Osteocyte (in vitro differentiated cells): ENCODE measurements at regions not wholly inside any gene's neighbourhood (a gene's known extent, or its start where the extent isn't known, plus 50 kb on each side); places are given as distances from the start of the nearest gene placed in this dataset.

Source experiments
- DNase-seq: peaks from one replicate; pipeline ENCODE4 v3.0.0; 2021; ENCODE audit warnings: mixed read lengths; ENCODE audit not compliant: unreplicated experiment; ENCODE audit errors: extremely low spot score
- H3K27ac Mint-ChIP-seq: one replicate; pipeline ENCODE4 v1.8.0; 2021; ENCODE audit warnings: mild to moderate bottlenecking, mixed read lengths; ENCODE audit not compliant: unreplicated experiment
- H3K27me3 Mint-ChIP-seq: one replicate; pipeline ENCODE4 v1.8.0; 2021; ENCODE audit warnings: mixed read lengths; ENCODE audit not compliant: unreplicated experiment
- H3K36me3 Mint-ChIP-seq: one replicate; pipeline ENCODE4 v1.8.0; 2021; ENCODE audit warnings: mixed read lengths; ENCODE audit not compliant: unreplicated experiment
- H3K4me1 Mint-ChIP-seq: one replicate; pipeline ENCODE4 v1.8.0; 2021; ENCODE audit warnings: mixed read lengths; ENCODE audit not compliant: unreplicated experiment
- H3K4me3 Mint-ChIP-seq: one replicate; pipeline ENCODE4 v1.8.0; 2021; ENCODE audit warnings: mild to moderate bottlenecking, moderate library complexity, mixed read lengths; ENCODE audit not compliant: unreplicated experiment
- H3K9me3 Mint-ChIP-seq: one replicate; pipeline ENCODE4 v1.8.0; 2021; ENCODE audit warnings: mixed read lengths; ENCODE audit not compliant: unreplicated experiment
- TF ChIP-seq, protein P1 (sequence below): fragments of 200-600 bp; sonication (generic); IDR thresholded peaks from 2 replicates; pipeline ENCODE4 v1.5.0; 2021; ENCODE audit warnings: antibody characterized with exemption, mild to moderate bottlenecking, moderate library complexity

DNA sequence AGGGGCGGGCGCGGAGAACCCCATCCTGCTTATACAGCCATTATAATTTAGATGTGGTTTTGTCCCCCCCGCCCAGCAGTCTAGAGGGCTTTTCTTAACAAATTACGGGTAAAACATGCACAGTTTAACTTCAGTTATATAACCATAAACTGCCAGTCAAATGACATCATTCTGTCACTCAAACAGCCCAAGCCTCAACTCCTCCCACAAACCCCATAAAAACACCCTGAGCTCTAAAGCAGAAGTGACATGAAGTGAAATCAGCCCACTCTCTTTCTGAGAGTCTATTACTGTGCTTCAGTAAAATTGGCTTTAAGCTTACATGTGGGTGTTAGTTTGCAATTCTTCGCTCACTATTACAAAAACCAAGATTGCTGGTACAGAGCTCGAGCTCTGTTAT lies 705.1 kb upstream of the GCFC2 start:
- Mint-ChIP-seq H3K4me1 (no peaks in the 10 kb centered on the region), H3K9me3 (no peaks in the 10 kb centered on the region), H3K27me3 (no peaks in the 10 kb centered on the region), H3K36me3 (no peaks in the 10 kb centered on the region), H3K4me3 (no peak overlapping the region), H3K27ac (no peak overlapping the region)
- TF ChIP-seq, protein P1, sequence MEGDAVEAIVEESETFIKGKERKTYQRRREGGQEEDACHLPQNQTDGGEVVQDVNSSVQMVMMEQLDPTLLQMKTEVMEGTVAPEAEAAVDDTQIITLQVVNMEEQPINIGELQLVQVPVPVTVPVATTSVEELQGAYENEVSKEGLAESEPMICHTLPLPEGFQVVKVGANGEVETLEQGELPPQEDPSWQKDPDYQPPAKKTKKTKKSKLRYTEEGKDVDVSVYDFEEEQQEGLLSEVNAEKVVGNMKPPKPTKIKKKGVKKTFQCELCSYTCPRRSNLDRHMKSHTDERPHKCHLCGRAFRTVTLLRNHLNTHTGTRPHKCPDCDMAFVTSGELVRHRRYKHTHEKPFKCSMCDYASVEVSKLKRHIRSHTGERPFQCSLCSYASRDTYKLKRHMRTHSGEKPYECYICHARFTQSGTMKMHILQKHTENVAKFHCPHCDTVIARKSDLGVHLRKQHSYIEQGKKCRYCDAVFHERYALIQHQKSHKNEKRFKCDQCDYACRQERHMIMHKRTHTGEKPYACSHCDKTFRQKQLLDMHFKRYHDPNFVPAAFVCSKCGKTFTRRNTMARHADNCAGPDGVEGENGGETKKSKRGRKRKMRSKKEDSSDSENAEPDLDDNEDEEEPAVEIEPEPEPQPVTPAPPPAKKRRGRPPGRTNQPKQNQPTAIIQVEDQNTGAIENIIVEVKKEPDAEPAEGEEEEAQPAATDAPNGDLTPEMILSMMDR, result no peak
- DNase-seq, result no peak

DNA sequence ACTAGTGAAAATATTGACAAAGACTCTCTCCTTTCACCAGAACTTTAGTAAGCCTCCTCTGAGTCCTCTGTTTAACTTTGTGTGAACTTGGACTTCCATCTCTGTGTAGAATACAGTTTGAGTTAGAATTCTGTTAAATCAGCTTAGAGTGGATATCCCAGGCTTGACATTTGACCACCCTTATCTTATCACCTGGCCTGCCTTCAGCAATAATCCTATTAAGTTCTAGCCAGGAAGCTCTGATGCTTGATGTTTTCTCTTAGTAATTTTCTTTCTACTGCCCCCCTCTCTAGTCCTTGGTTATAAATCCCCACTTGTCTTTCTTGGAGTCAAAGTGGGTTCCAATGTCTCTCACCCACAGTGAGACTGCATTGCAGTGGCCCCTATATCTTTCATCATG lies 702.7 kb upstream of the GCFC2 start:
- H3K27ac Mint-ChIP-seq, result no peak overlapping the region
- TF ChIP-seq, protein P1, result no peak
- no peaks in the 10 kb centered on the region for H3K27me3 Mint-ChIP-seq
- H3K4me3 Mint-ChIP-seq, result no peak overlapping the region
- DNase-seq, result no peak
- no peaks in the 10 kb centered on the region for H3K4me1 Mint-ChIP-seq
- no peaks in the 10 kb centered on the region for H3K9me3 Mint-ChIP-seq
- H3K36me3 Mint-ChIP-seq, result no peaks in the 10 kb centered on the region

DNA sequence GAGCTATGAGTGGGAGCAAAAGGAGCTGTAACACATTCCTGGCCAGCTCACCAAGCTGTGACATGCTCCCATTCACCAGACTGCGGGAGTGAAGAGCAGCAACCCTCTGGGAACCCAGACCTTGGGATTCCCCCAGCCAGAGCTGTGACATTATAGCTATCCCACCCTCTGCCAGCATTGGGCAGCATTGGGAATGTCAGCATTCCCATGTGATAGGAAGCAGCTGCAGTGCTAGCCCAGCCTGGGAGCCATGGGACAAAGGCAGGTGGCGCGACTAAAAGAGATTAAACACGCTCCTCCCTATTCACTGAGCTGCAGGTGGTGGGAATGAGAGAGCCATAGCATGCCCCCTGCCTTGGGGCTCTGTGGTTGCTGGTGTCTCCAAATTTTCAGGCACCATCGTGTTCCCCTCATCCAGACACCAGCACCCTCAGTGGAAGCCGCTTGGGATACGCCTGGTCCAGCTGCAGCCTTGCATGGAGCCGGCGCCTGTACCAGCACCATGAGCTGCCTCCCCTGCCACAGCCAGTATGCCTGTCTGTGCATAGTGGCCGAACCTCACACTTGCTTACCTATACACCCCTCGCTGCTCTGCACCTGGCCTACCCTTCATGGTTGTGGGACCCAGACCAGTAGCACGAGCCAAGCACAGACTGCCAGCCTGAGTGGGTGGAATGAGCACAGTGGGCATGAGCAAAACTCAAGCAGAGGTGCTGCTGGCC lies 695.6 kb upstream of the GCFC2 start:
- TF ChIP-seq, protein P1, result no peak
- DNase-seq, result no peak
- Mint-ChIP-seq H3K27ac (no peak overlapping the region), H3K27me3 (no peaks in the 10 kb centered on the region), H3K9me3 (no peaks in the 10 kb centered on the region), H3K36me3 (no peaks in the 10 kb centered on the region), H3K4me3 (no peak overlapping the region), H3K4me1 (no peaks in the 10 kb centered on the region)

DNA sequence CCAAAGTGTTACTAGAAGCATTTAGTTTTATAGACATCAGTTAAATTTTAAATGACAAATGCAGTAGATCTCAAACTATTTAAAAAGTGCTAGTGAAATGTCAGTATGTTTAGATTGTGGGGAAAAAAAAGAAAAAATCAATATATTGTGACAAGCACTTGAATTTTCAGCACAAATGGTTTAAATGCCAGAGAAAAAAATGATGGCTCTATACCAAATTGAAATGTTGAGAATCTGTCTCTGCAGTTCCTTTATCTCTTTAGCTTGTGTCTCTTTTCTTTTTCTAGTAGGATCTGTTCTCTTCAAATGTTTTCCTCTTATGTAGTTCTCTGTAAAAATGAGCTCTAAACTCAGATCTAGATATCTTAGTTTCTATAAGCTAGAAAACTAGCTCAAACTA lies 682.6 kb upstream of the GCFC2 start:
- H3K27me3 Mint-ChIP-seq, result no peaks in the 10 kb centered on the region
- no peak overlapping the region for H3K4me3 Mint-ChIP-seq
- H3K36me3 Mint-ChIP-seq, result no peaks in the 10 kb centered on the region
- no peak for DNase-seq
- TF ChIP-seq, protein P1, result no peak
- H3K9me3 Mint-ChIP-seq, result no peaks in the 10 kb centered on the region
- H3K4me1 Mint-ChIP-seq, result no peaks in the 10 kb centered on the region
- H3K27ac Mint-ChIP-seq, result no peak overlapping the region

DNA sequence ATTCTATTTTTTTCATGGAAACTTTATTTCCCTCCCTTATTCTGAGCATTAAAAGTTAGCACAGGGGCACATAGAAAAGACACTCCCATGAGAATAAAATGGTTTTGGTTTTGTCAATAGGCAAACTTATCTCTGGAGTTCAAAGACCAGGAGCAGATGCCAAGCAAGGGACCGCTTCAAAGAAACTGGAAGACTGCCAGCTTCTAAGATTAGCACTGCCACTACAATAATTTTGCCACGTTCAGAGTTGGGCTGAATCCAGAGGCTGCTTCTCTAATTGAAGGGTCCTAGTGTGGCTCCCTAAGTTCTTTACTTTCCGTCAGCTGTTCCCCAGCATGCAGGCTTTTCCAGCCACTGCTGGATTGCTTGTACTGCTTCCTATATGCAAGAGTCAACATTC lies 681.0 kb upstream of the GCFC2 start:
- Mint-ChIP-seq H3K27me3 (no peaks in the 10 kb centered on the region), H3K9me3 (no peaks in the 10 kb centered on the region), H3K4me1 (no peaks in the 10 kb centered on the region), H3K36me3 (no peaks in the 10 kb centered on the region), H3K4me3 (no peak overlapping the region), H3K27ac (no peak overlapping the region)
- TF ChIP-seq, protein P1, result no peak
- DNase-seq, result no peak
